ENCODE measurements at regions not wholly inside any gene's neighbourhood (a gene's known extent, or its start where the extent isn't known, plus 50 kb on each side); places are given as distances from the start of the nearest gene placed in this dataset.

GRCh38 chr1:55789466-55789865 is 574.3 kb upstream of the USP24 start:
- TF ChIP-seq CTCF (IDR thresholded peaks at IDR 0.05): no peak
- no peak for TF ChIP-seq ZFX (IDR thresholded peaks at IDR 0.05; ENCODE audit: borderline replicate concordance)

Data from 22Rv1 (cell line).